RWPE2 (cell line): ENCODE measurements at regions not wholly inside any gene's neighbourhood (a gene's known extent, or its start where the extent isn't known, plus 50 kb on each side); places are given as distances from the start of the nearest gene placed in this dataset.
A peak's percentile ranks its signal among the peaks of the same experiment; 100 is the strongest.

Experiments used
- ATAC-seq: fragments of 200-7000 bp; cut with Tn5 transposase; 3 replicates; pipeline ENCODE4 v1.9.1; 2021; ENCODE audit warnings: low read depth
- DNase-seq: peaks from one replicate; pipeline ENCODE4 v3.0.0-alpha.2; 2020; ENCODE audit warnings: low spot score
- H3K27ac ChIP-seq: fragments of 450-650 bp; 2 replicates; pipeline ENCODE4 v1.5.1; 2017; ENCODE audit warnings: mild to moderate bottlenecking; ENCODE audit not compliant: poor library complexity, severe bottlenecking
- H3K27me3 ChIP-seq: fragments of 250-450 bp; sonication (Bioruptor Pico); 2 replicates; pipeline ENCODE4 v1.5.1; 2021; ENCODE audit warnings: mild to moderate bottlenecking, moderate library complexity; ENCODE audit not compliant: insufficient read depth, poor library complexity, severe bottlenecking
- H3K36me3 ChIP-seq: fragments of 250-450 bp; sonication (Bioruptor Pico); 2 replicates; pipeline ENCODE4 v1.5.1; 2020; ENCODE audit warnings: low read depth, mild to moderate bottlenecking, moderate library complexity
- H3K4me1 ChIP-seq: fragments of 250-450 bp; sonication (Bioruptor Pico); 2 replicates; pipeline ENCODE4 v1.5.1; 2021; ENCODE audit warnings: mild to moderate bottlenecking, moderate library complexity; ENCODE audit not compliant: insufficient read depth, poor library complexity, severe bottlenecking
- H3K4me3 ChIP-seq: fragments of 250-450 bp; sonication (Bioruptor Pico); 2 replicates; pipeline ENCODE4 v1.5.1; 2021; ENCODE audit warnings: mild to moderate bottlenecking, moderate library complexity; ENCODE audit not compliant: severe bottlenecking
- H3K9me3 ChIP-seq: fragments of 250-450 bp; sonication (Bioruptor Pico); 2 replicates; pipeline ENCODE4 v1.5.1; 2021; ENCODE audit warnings: mild to moderate bottlenecking, moderate library complexity; ENCODE audit not compliant: severe bottlenecking
- TF ChIP-seq, protein P1 (sequence below): fragments of 450-650 bp; IDR thresholded peaks from one replicate; pipeline ENCODE4 v1.5.1; 2017; ENCODE audit warnings: mild to moderate bottlenecking, moderate library complexity; ENCODE audit not compliant: poor library complexity, severe bottlenecking

DNA sequence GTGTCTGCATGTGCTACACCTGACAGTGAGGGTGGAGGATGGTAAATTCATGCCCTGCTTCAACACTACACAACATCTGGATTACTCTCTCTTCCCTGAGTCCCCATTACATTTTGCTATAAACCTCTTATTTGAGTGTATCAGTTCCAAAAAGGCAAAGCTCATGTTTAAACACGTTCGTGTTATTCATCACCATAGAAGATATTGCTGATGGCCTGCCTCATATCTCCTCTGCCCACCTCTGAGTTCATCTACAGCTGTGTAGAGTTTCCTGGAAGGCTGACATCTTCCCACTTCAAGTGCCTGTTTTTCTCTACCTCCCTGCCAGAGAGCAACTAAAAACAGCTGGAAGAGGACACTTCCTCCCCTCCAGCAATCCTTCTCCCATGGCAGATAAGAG lies 433.2 kb downstream of the ISL1 start:
- TF ChIP-seq, protein P1, sequence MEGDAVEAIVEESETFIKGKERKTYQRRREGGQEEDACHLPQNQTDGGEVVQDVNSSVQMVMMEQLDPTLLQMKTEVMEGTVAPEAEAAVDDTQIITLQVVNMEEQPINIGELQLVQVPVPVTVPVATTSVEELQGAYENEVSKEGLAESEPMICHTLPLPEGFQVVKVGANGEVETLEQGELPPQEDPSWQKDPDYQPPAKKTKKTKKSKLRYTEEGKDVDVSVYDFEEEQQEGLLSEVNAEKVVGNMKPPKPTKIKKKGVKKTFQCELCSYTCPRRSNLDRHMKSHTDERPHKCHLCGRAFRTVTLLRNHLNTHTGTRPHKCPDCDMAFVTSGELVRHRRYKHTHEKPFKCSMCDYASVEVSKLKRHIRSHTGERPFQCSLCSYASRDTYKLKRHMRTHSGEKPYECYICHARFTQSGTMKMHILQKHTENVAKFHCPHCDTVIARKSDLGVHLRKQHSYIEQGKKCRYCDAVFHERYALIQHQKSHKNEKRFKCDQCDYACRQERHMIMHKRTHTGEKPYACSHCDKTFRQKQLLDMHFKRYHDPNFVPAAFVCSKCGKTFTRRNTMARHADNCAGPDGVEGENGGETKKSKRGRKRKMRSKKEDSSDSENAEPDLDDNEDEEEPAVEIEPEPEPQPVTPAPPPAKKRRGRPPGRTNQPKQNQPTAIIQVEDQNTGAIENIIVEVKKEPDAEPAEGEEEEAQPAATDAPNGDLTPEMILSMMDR: no peak
- H3K4me3 ChIP-seq: no peak overlapping the region
- ATAC-seq (peak; percentile 83), DNase-seq (no peak)
- no peaks in the 10 kb centered on the region for H3K36me3 ChIP-seq
- H3K4me1 ChIP-seq: peaks cover 36% of the 10 kb centered on the region
- H3K9me3 ChIP-seq: no peaks in the 10 kb centered on the region
- peak overlapping the region; percentile 43 for H3K27ac ChIP-seq
- H3K27me3 ChIP-seq: no peaks in the 10 kb centered on the region

DNA sequence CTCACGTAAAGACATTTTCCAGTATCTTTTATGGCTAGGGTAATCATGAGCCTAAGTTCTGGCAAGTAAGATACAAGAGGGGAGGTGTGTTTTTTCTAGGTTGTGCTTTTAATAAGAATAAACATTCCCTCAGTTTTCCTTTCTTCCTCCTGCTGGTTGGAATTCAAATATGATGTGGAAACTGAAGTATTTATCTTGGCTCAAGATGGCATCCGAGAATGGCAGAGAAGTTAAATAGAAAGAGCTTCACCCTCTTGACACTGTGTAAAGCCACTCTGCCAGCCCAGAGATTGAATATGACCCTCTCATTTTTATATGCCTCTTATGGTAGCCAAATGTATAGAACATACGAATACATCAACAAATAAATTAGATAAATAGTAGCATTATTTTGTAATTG lies 438.4 kb downstream of the ISL1 start:
- TF ChIP-seq, protein P1: no peak
- H3K4me1 ChIP-seq: peaks cover 3% of the 10 kb centered on the region
- no peak for DNase-seq

DNA sequence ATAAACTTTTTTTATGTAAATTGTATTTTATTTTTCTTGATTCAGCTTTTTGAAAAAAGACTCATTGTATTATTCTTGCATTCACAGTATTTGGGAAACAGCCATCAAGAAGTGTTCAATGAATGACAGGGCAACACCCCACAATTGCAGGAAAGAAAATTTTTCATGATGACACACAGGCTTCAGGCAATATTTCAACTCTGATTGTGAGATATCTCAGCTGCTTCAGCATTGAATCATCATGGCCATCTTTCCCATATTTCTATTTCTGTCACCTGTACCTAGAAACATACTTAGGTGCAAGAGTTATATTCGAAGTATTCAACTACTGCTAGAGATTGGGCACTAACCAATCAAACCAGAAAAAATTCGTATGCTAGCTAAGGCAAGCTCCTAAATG lies 446.0 kb downstream of the ISL1 start:
- Histone ChIP-seq H3K4me3 (no peak overlapping the region), H3K27me3 (no peaks in the 10 kb centered on the region), H3K36me3 (no peaks in the 10 kb centered on the region), H3K9me3 (no peaks in the 10 kb centered on the region), H3K27ac (peak overlapping the region; percentile 95), H3K4me1 (peaks cover 25% of the 10 kb centered on the region)
- TF ChIP-seq, protein P1: no peak
- peak; percentile 93 for ATAC-seq
- DNase-seq: no peak

More for the DNA sequence above, 438.4 kb downstream of the ISL1 start:
- no peaks in the 10 kb centered on the region for H3K36me3 ChIP-seq
- no peak for ATAC-seq
- H3K27me3 ChIP-seq: no peaks in the 10 kb centered on the region
- no peak overlapping the region for H3K27ac ChIP-seq
- H3K9me3 ChIP-seq: no peaks in the 10 kb centered on the region
- no peak overlapping the region for H3K4me3 ChIP-seq

DNA sequence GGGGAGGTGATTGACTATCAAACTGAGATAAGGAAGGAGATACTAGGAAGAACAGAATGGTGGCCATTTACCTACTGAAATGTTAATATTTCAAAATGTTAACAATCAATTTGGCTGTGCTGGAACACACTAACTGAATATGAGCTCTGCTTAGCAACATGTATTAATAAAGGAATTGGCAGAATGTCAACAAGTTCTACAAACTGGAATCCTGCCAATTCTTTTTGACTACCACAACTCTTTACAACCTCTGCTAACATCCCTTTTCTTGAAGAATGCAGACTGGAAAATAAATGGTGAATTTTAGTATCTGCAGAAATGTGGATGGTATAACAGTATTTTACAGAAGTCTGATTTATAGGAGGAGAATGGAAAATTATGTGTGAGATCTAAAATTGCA lies 446.4 kb downstream of the ISL1 start:
- ATAC-seq: peak; percentile 69
- TF ChIP-seq, protein P1: no peak
- peak overlapping the region; percentile 95 for H3K27ac ChIP-seq

DNA sequence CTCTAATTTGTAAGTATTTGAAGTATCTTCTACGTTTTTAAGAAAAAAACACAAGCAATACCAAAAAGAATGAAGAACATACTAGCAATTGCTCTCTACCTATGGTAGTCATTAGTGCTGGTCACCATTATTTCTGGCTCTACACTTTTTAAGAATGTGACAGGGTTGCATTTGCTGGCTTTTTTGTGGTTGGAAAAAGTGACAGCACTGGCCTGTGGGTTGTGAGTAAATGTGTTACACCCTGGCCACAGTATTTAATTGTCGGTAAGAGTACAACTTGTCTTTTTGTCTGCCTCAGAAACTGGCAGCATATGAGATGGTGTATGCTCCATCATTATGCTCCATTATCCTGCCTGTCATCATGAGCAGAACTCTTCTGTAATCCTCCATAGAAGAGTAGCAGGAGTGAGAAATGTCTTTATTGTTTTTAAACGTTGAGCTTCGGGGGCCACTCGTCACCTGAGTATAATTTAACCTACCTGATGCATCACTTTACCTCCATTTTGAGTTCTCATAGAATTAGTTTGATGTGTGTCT lies 449.8 kb downstream of the ISL1 start:
- H3K4me3 ChIP-seq: no peak overlapping the region
- no peaks in the 10 kb centered on the region for H3K9me3 ChIP-seq
- no peaks in the 10 kb centered on the region for H3K36me3 ChIP-seq
- DNase-seq (no peak), ATAC-seq (no peak)
- TF ChIP-seq, protein P1: no peak
- no peak overlapping the region for H3K27ac ChIP-seq
- H3K4me1 ChIP-seq: peaks cover 25% of the 10 kb centered on the region
- no peaks in the 10 kb centered on the region for H3K27me3 ChIP-seq

More for the DNA sequence above, 446.4 kb downstream of the ISL1 start:
- H3K36me3 ChIP-seq: no peaks in the 10 kb centered on the region
- H3K27me3 ChIP-seq: no peaks in the 10 kb centered on the region
- no peak overlapping the region for H3K4me3 ChIP-seq
- peaks cover 25% of the 10 kb centered on the region for H3K4me1 ChIP-seq
- no peaks in the 10 kb centered on the region for H3K9me3 ChIP-seq
- no peak for DNase-seq
